ENCODE measurements at regions not wholly inside any gene's neighbourhood (a gene's known extent, or its start where the extent isn't known, plus 50 kb on each side); places are given as distances from the start of the nearest gene placed in this dataset.
"Not testable (repeated sequence)": the region's sequence is repeated elsewhere in the genome, so short reads cannot be mapped to it uniquely, and the experiment has no call there.

- no peak for DNase-seq
These were observed 91.4 kb downstream of the MOBP start for GRCh38 chr3:39558775-39559306.

GRCh38 chr3:39559543-39559942, 92.1 kb downstream of the MOBP start:
- DNase-seq: no peak

DNA sequence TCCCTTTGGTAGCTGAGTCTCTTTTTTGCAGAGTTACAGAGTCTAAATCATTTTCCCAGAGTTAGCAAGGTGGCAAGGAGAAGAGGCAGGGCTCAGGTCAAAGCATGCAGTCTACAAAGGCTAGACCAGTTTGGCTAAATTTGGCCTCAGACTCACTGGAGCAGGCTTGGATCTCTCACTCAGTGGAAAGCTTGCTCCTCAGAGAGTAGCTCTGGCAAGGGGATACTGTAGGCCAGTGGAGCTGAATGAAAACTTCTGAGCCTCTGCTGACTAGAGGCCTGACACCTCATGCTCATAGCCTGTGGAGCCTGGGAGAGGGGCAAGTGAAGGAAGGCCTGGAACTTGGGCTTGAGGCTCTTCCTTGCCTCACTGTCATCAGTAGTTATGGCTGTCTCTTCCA, 101.0 kb downstream of the MOBP start:
- no peak for DNase-seq

- DNase-seq: no peak
These were observed 101.6 kb downstream of the MOBP start for GRCh38 chr3:39569095-39569494.

- no peak for DNase-seq
These were observed 105.9 kb downstream of the MOBP start for GRCh38 chr3:39573392-39573791.

DNA sequence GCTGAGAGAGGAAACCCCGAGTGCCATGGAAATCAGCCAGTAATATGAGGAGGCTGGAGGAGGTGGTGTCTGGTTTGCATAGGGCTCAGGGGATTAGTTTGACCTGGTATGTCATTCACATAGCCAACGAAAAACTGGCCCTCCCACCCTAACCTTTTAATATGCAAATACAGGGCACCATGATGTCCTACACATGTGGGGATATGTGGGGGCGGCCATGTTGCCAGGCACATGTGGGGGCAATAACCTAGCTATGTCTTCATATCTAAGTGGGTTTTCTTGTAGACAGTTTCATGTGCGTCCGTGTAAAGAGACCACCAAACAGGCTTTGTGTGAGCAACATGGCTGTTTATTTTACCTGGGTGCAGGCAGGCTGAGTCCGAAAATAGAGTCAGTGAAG, 110.1 kb downstream of the MOBP start:
- DNase-seq: no peak

- not testable (repeated sequence) for DNase-seq
These were observed 118.7 kb downstream of the MOBP start for GRCh38 chr3:39586215-39586614.

- DNase-seq: no peak
These were observed 119.6 kb downstream of the MOBP start for GRCh38 chr3:39587113-39587512.

DNA sequence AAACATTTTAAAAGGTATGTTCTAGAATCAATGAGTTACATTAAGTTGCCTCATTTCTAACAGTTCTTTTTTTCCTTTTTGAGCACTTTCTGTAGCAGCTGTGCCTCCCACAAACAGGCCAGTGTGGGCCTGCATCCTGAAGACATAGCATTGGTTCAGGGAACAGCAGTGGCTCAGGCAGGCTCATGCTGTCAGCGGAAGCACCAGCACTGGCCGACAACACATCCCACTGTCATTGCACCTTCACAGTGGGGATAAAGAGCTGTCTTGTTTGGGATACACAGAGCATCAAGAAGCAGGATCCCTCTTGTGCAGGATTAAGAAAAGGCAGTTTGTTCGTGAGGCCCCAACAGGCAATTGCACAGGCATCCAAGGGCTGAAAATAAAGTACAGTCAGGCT, 123.3 kb downstream of the MOBP start:
- no peak for DNase-seq

DNA sequence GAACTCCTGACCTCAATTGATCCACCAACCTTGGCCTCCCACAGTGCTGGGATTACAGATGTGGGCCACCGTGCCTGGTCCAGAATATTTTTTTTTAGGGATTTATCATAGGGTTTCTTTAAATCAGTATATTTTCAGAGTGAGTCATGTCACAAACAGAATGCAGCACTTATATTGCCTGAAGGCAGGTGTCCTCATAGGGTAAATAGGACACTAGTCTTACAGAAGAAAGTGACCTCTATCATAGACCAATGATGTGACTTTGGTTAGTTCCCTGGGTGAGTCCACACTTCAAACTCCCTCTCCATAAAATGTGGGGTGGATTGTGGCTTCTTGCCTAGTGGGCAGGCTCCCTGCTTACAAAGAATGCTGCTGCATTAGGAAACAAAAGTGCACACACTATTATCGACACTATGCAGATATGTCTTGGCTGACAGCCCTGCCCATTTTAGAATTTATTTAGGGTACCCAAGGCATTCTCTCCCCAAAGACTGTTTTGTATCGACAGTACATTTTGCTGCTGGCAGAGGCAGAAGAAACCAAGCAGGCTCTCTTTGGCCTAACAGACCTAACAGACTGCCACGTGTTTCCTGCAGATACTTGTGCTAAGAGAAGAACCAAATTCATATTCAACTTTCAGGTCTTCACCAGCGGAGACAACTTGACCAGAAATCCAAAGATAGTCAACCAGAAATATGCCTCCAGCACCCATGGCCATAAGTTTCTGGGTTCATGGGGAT, 125.0 kb downstream of the MOBP start:
- DNase-seq: no peak

DNA sequence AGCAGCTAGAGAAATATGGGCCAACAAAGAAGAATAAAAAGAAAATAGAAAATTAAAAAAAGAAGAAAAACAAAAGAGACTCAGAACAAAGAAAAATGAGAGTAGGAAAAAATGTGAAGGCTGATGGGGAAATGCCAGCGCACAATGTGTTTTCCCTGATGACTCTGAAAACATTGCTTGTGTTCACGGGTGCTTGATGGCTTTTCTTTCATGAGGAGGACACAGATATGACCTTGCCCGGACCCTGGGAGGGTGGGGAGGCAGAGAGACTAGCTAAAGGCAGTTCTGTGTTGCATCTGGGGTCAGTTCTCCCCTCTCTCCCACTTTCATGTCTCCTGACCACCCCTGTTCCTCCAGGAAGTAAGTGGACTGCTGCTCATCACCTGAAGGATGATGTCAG, 125.9 kb downstream of the MOBP start:
- no peak for DNase-seq

DNA sequence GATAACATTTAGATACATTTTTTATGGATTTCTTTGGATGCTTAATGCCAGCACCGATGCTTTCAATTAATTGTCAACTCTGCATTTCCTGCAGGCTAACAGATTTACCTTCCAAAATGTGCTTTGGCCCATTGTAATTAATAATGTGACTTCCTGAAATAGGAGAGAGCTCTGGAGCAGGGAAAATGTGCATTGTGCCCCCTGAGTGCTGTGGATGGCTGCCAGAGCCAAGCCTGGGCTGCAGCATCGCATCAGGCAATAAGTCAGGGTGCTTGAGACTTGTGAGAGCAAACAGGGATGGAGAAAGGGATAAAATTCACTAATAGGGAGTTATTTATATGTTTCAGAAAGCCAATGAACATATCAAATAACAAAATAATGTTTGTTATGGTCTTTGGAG, 133.8 kb downstream of the MOBP start:
- DNase-seq: no peak

DNA sequence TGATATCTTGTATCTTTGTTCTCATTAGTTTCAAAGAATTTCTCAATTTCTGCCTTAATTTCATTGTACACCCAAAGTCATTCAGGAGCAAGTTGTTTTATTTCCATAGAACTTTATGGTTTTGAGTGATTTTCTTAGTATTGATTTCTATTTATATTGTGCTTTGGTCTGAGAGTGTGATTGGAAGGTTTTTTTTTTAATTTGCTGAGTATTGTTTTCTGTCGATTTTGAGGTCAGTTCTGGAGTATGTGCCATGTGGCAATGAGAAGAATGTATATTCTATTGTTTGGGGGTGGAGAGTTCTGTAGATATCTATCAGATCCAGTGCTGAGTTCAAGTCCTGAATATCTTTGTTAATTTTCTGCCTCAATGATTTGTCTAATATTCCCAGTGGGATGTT, 138.4 kb downstream of the MOBP start:
- no peak for DNase-seq

DNA sequence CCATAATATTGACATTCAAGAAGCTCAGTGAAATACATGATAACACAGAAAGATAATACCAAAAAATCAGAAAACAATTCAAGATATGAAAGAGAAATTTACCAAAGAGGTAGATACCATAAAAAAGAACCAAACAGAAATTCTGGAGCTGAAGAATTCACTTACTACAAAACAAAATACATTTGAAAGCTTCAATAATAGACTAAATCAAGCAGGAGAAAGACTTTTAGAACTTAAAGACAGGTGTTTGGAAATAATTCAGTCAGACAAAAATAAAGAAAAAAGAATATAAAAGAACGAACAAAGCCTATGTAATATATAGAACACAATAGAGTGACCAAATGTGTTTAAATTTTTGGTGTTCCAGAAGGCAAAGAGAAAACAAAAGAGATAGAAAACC, 158.7 kb downstream of the MOBP start:
- no peak for DNase-seq

DNA sequence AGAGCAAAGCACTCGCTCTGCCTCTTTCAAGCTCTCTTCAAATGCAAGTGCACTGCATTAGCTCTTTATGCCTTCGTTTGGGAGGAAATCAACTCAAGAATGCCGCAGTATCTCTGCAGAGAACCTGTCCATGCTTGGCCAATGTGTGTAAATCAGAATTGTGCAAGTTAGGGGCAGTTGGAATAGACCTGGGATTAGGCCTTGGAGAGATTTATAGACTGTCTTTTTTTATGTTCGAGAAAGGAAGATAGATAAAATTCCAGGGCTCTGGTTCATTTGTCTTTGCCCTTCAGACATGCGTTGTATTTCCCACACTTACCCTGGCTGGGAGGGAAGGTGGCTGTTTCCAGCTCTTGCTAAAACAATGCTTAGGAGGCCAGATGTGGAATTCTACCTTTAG, 163.7 kb downstream of the MOBP start:
- no peak for DNase-seq

DNA sequence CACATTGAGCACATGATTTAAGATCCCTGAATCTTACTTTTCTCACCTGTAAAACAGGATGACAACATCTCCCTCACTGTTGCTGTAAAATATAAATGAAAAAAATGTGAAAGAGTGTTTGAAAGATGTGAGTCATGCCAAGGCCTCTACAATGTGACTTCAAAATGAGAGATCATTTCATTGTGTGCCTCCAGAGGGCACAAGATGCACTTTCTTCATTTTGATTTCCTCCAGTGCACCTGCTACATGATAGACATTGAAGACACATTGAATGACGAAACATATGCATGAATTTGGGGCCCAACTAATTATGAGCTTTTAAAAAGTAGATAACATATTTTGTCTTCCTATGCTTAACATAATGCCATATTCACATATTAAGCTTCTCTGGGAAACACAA, 170.3 kb downstream of the MOBP start:
- DNase-seq: no peak

DNA sequence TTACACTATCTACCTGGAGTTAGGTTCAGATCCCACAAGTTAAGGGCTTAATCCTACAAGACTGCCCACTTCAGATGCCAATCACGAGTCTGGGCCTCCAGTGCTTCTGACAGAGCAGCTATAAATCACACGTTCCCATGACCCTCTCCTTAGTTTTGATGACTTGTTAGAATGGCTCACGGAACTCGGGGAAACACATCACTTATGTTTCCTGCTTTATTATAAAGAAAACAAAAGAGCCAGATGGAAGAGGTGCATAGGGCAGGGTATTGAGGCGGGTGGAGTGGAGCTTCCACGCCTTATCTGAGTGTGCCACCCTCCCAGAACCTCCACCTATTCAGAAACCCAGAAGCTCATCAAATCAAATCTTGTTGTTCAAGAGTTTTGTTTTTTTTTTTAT, 170.8 kb downstream of the MOBP start:
- no peak for DNase-seq

- DNase-seq: peak; percentile 11
These were observed 169.8 kb upstream of the MYRIP start for GRCh38 chr3:39639344-39640236.

DNA sequence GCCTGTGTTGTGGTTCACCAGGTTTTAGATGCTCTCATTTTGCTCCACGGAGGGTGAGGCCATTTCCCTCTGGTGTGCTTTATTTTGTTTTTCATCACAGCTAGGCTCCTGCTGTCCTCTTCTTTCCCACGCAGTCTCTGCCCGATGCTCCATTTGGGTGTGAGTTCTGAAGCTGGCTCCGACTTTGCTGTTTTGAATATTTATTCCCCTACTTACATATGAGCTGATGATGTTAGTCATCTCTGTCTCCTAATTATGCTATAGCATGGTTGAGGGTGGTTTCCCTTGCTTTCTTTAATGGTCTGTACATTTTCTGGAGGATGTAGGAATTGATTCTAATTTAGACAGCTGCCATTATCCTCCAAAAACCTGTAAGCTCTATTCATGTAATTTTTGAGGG, 168.1 kb upstream of the MYRIP start:
- no peak for DNase-seq

GRCh38 chr3:39644176-39644575, 165.2 kb upstream of the MYRIP start:
- no peak for DNase-seq

GRCh38 chr3:39651256-39651655, 158.2 kb upstream of the MYRIP start:
- DNase-seq: not testable (repeated sequence)

DNA sequence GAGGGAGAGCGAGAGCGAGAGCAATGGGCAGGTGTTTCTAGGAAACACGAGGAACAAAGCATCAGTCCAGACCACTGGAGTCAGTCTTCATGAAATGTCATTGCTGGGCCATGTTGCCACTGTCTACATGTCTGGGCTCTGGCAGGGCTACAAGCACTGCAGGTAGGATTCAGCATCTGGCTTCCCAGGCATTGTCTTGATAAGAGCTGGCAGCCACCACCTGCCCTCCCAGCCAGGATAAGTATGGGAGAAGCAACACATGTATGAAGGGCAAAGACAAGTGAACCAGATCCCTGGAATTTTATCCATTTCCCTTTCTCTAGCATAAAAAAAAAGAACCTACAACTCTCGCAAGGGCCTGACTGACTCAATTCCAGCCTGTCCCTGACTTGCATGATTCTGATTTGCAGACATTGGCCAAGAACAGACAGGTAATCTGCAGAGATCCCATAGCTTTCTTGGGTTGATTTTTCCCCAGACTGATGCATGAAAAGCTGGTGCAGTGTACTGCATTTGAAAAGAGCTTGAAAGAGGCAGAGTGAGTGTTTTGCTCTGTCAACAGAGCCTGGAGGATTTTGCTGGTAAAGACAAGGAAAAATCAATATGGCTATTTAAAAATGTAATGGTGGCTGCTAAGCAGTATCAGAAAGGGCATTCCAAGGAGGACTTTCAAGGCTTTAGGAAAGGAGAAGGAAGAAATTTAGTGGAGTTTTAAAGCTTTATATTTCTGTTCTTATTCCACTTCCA, 157.2 kb upstream of the MYRIP start:
- DNase-seq: no peak

DNA sequence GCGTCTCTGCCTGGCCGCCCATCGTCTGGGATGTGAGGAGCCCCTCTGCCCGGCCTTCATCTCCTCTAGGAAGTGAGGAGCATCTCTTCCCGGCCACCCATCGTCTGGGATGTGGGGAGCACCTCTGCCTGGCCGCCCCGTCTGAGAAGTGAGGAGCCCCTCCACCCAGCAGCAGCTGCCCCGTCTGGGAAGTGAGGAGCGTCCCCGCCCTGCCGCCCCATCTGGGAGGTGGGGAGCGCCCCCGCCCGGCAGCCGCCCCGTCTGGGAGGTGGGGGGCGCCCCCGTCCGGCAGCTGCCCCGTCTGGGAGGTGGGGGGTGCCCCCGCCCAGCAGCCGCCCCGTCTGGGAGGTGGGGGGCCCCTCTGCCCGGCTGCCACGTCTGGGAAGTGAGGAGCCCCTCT, 153.7 kb upstream of the MYRIP start:
- DNase-seq: not testable (repeated sequence)

Measured in stimulated activated CD4-positive, alpha-beta T cell treated with anti-CD3 and anti-CD28 coated beads, Interleukin-4, amount 100 ng/mL, for 24 hours (primary cell).